GM23338 (cell line): ENCODE measurements at regions not wholly inside any gene's neighbourhood (a gene's known extent, or its start where the extent isn't known, plus 50 kb on each side); places are given as distances from the start of the nearest gene placed in this dataset.

ENCODE experiments used
- ATAC-seq: fragments of 200-7000 bp; cut with Tn5 transposase; 3 replicates; pipeline ENCODE4 v1.9.1; 2020
- DNase-seq: peaks from one replicate; pipeline ENCODE4 v3.0.0-alpha.2; 2015; ENCODE audit warnings: low spot score
- H2AFZ ChIP-seq: fragments of 200-600 bp; sonication (generic); 2 replicates; pipeline ENCODE4 v1.8.0; 2016; ENCODE audit warnings: antibody characterized with exemption, mild to moderate bottlenecking, moderate library complexity
- H3F3A ChIP-seq: fragments of 200-600 bp; sonication (generic); replicated peaks from 2 replicates; pipeline ENCODE4 v1.8.0; 2017; ENCODE audit warnings: antibody characterized with exemption, mixed run types, low read depth
- H3K27ac ChIP-seq: fragments of 200-600 bp; sonication (generic); 2 replicates; pipeline ENCODE4 v1.6.1; 2016; ENCODE audit warnings: low read depth
- H3K27me3 ChIP-seq: fragments of 200-600 bp; sonication (generic); 2 replicates; pipeline ENCODE4 v1.8.0; 2016; ENCODE audit warnings: mild to moderate bottlenecking, mixed run types, moderate library complexity; ENCODE audit not compliant: insufficient read depth
- H3K36me3 ChIP-seq: fragments of 200-600 bp; sonication (generic); 2 replicates; pipeline ENCODE4 v1.8.0; 2016; ENCODE audit warnings: mild to moderate bottlenecking; ENCODE audit not compliant: insufficient read depth
- H3K4me1 ChIP-seq: fragments of 200-600 bp; sonication (generic); 2 replicates; pipeline ENCODE4 v1.8.0; 2016; ENCODE audit warnings: mild to moderate bottlenecking, moderate library complexity; ENCODE audit not compliant: insufficient read depth
- H3K4me2 ChIP-seq: fragments of 200-600 bp; sonication (generic); 2 replicates; pipeline ENCODE4 v1.7.1; 2017; ENCODE audit warnings: mixed run types
- H3K4me3 ChIP-seq: fragments of 200-600 bp; sonication (generic); 2 replicates; pipeline ENCODE4 v1.6.1; 2016; ENCODE audit warnings: mixed run types
- H3K79me2 ChIP-seq: fragments of 200-600 bp; sonication (generic); replicated peaks from 2 replicates; pipeline ENCODE4 v1.8.0; 2017; ENCODE audit warnings: mild to moderate bottlenecking; ENCODE audit not compliant: insufficient read depth
- H3K9me2 ChIP-seq: fragments of 200-600 bp; sonication (generic); 2 replicates; pipeline ENCODE4 v1.8.0; 2017; ENCODE audit not compliant: insufficient read depth
- H4K20me1 ChIP-seq: fragments of 200-600 bp; sonication (generic); replicated peaks from 2 replicates; pipeline ENCODE4 v1.8.0; 2017; ENCODE audit warnings: mild to moderate bottlenecking; ENCODE audit not compliant: insufficient read depth
- H3K27ac Mint-ChIP-seq: 2 replicates; pipeline ENCODE4 v1.8.0; 2020; ENCODE audit warnings: inconsistent platforms, mild to moderate bottlenecking, moderate library complexity, mixed read lengths
- H3K27me3 Mint-ChIP-seq: 3 replicates; pipeline ENCODE4 v1.8.0; 2022; ENCODE audit warnings: low read depth, mild to moderate bottlenecking, moderate library complexity, mixed read lengths, inconsistent platforms; ENCODE audit not compliant: insufficient read depth, poor library complexity
- H3K36me3 Mint-ChIP-seq: 3 replicates; pipeline ENCODE4 v1.8.0; 2021; ENCODE audit warnings: low read depth, mild to moderate bottlenecking, inconsistent platforms, moderate library complexity, mixed read lengths
- H3K4me1 Mint-ChIP-seq: 3 replicates; pipeline ENCODE4 v1.8.0; 2020; ENCODE audit warnings: mild to moderate bottlenecking, inconsistent platforms, mixed read lengths
- H3K4me3 Mint-ChIP-seq: 3 replicates; pipeline ENCODE4 v1.8.0; 2021; ENCODE audit warnings: moderate library complexity, mild to moderate bottlenecking, inconsistent platforms, mixed read lengths
- H3K9me3 Mint-ChIP-seq: 3 replicates; pipeline ENCODE4 v1.8.0; 2020; ENCODE audit warnings: moderate library complexity, mild to moderate bottlenecking, inconsistent platforms, mixed read lengths
- EZH2 ChIP-seq: fragments of 200-600 bp; sonication (generic); IDR thresholded peaks from one replicate; pipeline ENCODE4 v1.8.0; 2017; ENCODE audit warnings: antibody characterized with exemption, mild to moderate bottlenecking, low read depth; ENCODE audit not compliant: unreplicated experiment
- EZH2phosphoT487 ChIP-seq: fragments of 200-600 bp; sonication (generic); IDR thresholded peaks from one replicate; pipeline ENCODE4 v1.8.1; 2018; ENCODE audit warnings: antibody characterized with exemption; ENCODE audit not compliant: unreplicated experiment
- NANOG ChIP-seq: IDR thresholded peaks from 2 replicates; pipeline ENCODE4 v1.6.1; 2016; ENCODE audit warnings: antibody characterized with exemption, borderline replicate concordance
- POLR2AphosphoS5 ChIP-seq: IDR thresholded peaks from 2 replicates; pipeline ENCODE4 v1.6.1; 2016; ENCODE audit warnings: antibody characterized with exemption, low read depth
- STAT1 ChIP-seq: IDR thresholded peaks from one replicate; pipeline ENCODE4 v1.6.1; 2016; ENCODE audit warnings: antibody characterized with exemption; ENCODE audit not compliant: unreplicated experiment
- ZNF114 ChIP-seq: fragments of 250-450 bp; sonication (Bioruptor Pico); IDR thresholded peaks from 2 replicates; pipeline ENCODE4 v1.5.0; 2020; ENCODE audit warnings: mild to moderate bottlenecking, moderate library complexity
- ZNF331 ChIP-seq: fragments of 250-450 bp; sonication (Bioruptor Pico); IDR thresholded peaks from 2 replicates; pipeline ENCODE4 v1.5.0; 2020; ENCODE audit warnings: low read depth, mild to moderate bottlenecking, moderate library complexity
- TF ChIP-seq, protein P1 (sequence below), 2 experiments: fragments of 200-600 bp in 1 of 2; sonication (generic) in 1 of 2; conservative IDR thresholded peaks; 2 replicates each; pipeline versions ENCODE4 v1.5.1 to v1.6.1; 2016 to 2017; ENCODE audit warnings: antibody characterized with exemption in 2 of 2, low read depth in 2 of 2, mild to moderate bottlenecking in 2 of 2, moderate library complexity in 1 of 2
- TF ChIP-seq, protein P2 (sequence below): IDR thresholded peaks from 2 replicates; pipeline ENCODE4 v1.6.1; 2016; ENCODE audit warnings: antibody characterized with exemption
- TF ChIP-seq, protein P3 (sequence below): fragments of 250-450 bp; sonication (Bioruptor Pico); IDR thresholded peaks from 2 replicates; pipeline ENCODE4 v1.5.0; 2020; ENCODE audit warnings: mild to moderate bottlenecking, moderate library complexity

DNA sequence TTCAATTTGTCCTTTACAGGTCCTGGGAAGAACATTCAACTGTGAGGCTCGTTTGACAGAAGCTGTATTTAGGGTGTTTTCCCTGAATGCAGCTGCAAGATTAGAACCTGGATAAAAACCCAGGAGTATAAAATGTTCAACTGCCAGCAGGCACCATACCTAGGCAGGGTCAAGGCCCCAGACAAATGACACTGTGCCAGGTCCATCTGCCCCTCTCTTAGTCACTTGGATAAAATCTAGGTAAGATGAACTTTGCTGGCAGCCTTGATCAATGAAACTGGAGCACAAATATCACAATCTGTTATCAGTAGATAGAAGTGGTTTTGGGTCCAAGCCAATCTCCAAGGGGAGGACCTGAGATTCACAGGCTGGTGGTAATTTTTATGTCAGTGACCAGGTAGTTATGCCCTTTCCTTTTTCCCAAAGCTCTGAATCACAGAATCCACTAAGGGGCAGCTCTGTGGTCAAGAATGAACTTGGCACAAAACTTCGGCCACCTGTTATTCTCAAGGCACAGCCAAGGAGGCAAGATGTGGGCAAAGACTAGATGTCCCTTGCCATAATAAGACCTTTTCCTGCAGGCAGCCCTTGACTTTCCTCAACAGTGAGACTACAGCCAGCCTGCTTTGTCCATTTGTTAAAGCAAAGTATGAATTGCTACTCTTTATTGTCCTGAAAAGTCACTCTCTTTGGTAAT is 501.0 kb downstream of the PPARGC1A start (continued):
- TF ChIP-seq EZH2 (no peak), ZNF114 (no peak), POLR2AphosphoS5 (no peak), STAT1 (no peak)

DNA sequence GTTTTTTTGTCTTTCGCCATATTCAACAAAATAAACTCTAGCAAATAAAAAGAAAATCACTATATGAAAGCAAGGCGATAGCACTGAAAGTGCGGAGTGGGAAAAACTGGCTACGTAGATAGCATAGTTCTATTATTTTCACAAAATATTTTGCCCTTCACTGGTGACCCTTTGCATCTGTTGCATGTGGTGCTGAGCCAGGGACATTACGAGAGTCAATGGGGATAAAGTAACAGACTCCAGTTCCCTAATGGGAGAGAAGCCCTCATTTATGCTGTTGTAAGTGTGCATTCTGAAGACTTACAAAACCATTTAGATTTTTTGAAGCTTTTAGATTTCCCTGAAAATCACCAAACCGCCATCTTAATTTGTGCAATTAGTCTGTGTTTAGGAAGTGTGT is 501.6 kb downstream of the PPARGC1A start:
- TF ChIP-seq, protein P1, sequence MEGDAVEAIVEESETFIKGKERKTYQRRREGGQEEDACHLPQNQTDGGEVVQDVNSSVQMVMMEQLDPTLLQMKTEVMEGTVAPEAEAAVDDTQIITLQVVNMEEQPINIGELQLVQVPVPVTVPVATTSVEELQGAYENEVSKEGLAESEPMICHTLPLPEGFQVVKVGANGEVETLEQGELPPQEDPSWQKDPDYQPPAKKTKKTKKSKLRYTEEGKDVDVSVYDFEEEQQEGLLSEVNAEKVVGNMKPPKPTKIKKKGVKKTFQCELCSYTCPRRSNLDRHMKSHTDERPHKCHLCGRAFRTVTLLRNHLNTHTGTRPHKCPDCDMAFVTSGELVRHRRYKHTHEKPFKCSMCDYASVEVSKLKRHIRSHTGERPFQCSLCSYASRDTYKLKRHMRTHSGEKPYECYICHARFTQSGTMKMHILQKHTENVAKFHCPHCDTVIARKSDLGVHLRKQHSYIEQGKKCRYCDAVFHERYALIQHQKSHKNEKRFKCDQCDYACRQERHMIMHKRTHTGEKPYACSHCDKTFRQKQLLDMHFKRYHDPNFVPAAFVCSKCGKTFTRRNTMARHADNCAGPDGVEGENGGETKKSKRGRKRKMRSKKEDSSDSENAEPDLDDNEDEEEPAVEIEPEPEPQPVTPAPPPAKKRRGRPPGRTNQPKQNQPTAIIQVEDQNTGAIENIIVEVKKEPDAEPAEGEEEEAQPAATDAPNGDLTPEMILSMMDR (conservative IDR thresholded peaks at IDR 0.05; ENCODE audit: low read depth in 2 of 2), result no peak
- no peak for TF ChIP-seq STAT1
- TF ChIP-seq, protein P2, sequence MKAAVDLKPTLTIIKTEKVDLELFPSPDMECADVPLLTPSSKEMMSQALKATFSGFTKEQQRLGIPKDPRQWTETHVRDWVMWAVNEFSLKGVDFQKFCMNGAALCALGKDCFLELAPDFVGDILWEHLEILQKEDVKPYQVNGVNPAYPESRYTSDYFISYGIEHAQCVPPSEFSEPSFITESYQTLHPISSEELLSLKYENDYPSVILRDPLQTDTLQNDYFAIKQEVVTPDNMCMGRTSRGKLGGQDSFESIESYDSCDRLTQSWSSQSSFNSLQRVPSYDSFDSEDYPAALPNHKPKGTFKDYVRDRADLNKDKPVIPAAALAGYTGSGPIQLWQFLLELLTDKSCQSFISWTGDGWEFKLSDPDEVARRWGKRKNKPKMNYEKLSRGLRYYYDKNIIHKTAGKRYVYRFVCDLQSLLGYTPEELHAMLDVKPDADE, result no peak
- TF ChIP-seq ZNF331 (CRISPR knock-in tag), result no peak
- TF ChIP-seq, protein P3, sequence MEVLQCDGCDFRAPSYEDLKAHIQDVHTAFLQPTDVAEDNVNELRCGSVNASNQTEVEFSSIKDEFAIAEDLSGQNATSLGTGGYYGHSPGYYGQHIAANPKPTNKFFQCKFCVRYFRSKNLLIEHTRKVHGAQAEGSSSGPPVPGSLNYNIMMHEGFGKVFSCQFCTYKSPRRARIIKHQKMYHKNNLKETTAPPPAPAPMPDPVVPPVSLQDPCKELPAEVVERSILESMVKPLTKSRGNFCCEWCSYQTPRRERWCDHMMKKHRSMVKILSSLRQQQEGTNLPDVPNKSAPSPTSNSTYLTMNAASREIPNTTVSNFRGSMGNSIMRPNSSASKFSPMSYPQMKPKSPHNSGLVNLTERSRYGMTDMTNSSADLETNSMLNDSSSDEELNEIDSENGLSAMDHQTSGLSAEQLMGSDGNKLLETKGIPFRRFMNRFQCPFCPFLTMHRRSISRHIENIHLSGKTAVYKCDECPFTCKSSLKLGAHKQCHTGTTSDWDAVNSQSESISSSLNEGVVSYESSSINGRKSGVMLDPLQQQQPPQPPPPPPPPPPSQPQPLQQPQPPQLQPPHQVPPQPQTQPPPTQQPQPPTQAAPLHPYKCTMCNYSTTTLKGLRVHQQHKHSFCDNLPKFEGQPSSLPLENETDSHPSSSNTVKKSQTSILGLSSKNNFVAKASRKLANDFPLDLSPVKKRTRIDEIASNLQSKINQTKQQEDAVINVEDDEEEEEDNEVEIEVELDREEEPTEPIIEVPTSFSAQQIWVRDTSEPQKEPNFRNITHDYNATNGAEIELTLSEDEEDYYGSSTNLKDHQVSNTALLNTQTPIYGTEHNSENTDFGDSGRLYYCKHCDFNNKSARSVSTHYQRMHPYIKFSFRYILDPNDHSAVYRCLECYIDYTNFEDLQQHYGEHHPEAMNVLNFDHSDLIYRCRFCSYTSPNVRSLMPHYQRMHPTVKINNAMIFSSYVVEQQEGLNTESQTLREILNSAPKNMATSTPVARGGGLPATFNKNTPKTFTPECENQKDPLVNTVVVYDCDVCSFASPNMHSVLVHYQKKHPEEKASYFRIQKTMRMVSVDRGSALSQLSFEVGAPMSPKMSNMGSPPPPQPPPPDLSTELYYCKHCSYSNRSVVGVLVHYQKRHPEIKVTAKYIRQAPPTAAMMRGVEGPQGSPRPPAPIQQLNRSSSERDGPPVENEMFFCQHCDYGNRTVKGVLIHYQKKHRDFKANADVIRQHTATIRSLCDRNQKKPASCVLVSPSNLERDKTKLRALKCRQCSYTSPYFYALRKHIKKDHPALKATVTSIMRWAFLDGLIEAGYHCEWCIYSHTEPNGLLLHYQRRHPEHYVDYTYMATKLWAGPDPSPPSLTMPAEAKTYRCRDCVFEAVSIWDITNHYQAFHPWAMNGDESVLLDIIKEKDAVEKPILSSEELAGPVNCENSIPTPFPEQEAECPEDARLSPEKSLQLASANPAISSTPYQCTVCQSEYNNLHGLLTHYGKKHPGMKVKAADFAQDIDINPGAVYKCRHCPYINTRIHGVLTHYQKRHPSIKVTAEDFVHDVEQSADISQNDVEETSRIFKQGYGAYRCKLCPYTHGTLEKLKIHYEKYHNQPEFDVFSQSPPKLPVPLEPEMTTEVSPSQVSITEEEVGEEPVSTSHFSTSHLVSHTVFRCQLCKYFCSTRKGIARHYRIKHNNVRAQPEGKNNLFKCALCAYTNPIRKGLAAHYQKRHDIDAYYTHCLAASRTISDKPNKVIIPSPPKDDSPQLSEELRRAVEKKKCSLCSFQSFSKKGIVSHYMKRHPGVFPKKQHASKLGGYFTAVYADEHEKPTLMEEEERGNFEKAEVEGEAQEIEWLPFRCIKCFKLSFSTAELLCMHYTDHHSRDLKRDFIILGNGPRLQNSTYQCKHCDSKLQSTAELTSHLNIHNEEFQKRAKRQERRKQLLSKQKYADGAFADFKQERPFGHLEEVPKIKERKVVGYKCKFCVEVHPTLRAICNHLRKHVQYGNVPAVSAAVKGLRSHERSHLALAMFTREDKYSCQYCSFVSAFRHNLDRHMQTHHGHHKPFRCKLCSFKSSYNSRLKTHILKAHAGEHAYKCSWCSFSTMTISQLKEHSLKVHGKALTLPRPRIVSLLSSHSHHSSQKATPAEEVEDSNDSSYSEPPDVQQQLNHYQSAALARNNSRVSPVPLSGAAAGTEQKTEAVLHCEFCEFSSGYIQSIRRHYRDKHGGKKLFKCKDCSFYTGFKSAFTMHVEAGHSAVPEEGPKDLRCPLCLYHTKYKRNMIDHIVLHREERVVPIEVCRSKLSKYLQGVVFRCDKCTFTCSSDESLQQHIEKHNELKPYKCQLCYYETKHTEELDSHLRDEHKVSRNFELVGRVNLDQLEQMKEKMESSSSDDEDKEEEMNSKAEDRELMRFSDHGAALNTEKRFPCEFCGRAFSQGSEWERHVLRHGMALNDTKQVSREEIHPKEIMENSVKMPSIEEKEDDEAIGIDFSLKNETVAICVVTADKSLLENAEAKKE, result no peak
- TF ChIP-seq POLR2AphosphoS5, result no peak
- no peak for TF ChIP-seq EZH2phosphoT487
- TF ChIP-seq NANOG, result no peak
- H3K27me3 Mint-ChIP-seq, result no peaks in the 10 kb centered on the region
- Histone ChIP-seq H3K27ac (no peak overlapping the region), H3K79me2 (no peaks in the 10 kb centered on the region), H3K4me1 (no peaks in the 10 kb centered on the region), H3K9me2 (0 out of 2 replicates have a peak, but pooled peaks cover 9% of the 10 kb centered on the region), H3K27me3 (no peaks in the 10 kb centered on the region), H2AFZ (peak overlapping the region; percentile 61), H4K20me1 (no peaks in the 10 kb centered on the region), H3K4me3 (no peak overlapping the region), H3K4me2 (no peak overlapping the region), H3F3A (no peaks in the 10 kb centered on the region), H3K36me3 (no peaks in the 10 kb centered on the region)
- ATAC-seq, result no peak
- H3K36me3 Mint-ChIP-seq, result no peaks in the 10 kb centered on the region
- H3K9me3 Mint-ChIP-seq, result no peaks in the 10 kb centered on the region
- H3K4me1 Mint-ChIP-seq, result peaks cover 2% of the 10 kb centered on the region; the same call in 1 of the 3 replicates
- no peak overlapping the region for H3K4me3 Mint-ChIP-seq
- H3K27ac Mint-ChIP-seq, result no peak overlapping the region
- DNase-seq, result no peak
